NB4 (cell line): ENCODE measurements at regions not wholly inside any gene's neighbourhood (a gene's known extent, or its start where the extent isn't known, plus 50 kb on each side); places are given as distances from the start of the nearest gene placed in this dataset.

Source experiments
- DNase-seq: peaks from one replicate; pipeline ENCODE4 v3.0.0; 2010; ENCODE audit warnings: low read depth
- H3K4me3 ChIP-seq: one replicate; pipeline ENCODE4 v1.5.1; 2011; ENCODE audit warnings: mild to moderate bottlenecking, low read depth, low read length, moderate library complexity
- MYC ChIP-seq: IDR thresholded peaks from 2 replicates; pipeline ENCODE4 v1.6.1; 2011; ENCODE audit warnings: low read depth, low read length
- POLR2A ChIP-seq: IDR thresholded peaks from 2 replicates; pipeline ENCODE4 v1.6.1; 2011; ENCODE audit warnings: mild to moderate bottlenecking; ENCODE audit not compliant: insufficient read length; ENCODE audit errors: extremely low read depth
- TF ChIP-seq, protein P1 (sequence below): IDR thresholded peaks from 2 replicates; pipeline ENCODE4 v1.6.1; 2011; ENCODE audit warnings: low read depth, low read length
- TF ChIP-seq, protein P2 (sequence below): IDR thresholded peaks from one replicate; pipeline ENCODE4 v1.5.1; 2012; ENCODE audit warnings: low read depth, low read length

DNA sequence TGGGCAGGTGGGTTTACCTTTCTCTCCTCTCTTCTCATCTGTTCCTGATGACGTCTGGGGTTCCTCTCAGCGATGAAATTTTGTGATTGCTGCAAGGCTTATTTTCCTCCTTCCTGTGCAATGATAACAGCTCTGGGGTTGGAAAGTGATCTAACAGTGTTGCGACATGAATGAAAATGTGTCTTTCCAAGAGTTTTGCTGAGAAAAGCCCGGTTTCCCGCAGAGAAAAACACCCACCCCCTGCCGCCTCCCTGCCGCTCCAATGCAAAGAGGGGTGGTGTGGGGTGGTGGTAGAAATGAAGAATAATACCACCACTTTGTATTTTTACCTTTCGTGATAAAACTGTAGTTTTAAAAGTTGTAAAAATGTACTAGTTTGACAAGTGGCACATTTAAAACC, 232.0 kb downstream of the OLFM4 start:
- DNase-seq: no peak
- no peak overlapping the region for H3K4me3 ChIP-seq
- TF ChIP-seq, protein P1, sequence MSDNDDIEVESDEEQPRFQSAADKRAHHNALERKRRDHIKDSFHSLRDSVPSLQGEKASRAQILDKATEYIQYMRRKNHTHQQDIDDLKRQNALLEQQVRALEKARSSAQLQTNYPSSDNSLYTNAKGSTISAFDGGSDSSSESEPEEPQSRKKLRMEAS: no peak
- TF ChIP-seq POLR2A (no peak), MYC (no peak)
- TF ChIP-seq, protein P2, sequence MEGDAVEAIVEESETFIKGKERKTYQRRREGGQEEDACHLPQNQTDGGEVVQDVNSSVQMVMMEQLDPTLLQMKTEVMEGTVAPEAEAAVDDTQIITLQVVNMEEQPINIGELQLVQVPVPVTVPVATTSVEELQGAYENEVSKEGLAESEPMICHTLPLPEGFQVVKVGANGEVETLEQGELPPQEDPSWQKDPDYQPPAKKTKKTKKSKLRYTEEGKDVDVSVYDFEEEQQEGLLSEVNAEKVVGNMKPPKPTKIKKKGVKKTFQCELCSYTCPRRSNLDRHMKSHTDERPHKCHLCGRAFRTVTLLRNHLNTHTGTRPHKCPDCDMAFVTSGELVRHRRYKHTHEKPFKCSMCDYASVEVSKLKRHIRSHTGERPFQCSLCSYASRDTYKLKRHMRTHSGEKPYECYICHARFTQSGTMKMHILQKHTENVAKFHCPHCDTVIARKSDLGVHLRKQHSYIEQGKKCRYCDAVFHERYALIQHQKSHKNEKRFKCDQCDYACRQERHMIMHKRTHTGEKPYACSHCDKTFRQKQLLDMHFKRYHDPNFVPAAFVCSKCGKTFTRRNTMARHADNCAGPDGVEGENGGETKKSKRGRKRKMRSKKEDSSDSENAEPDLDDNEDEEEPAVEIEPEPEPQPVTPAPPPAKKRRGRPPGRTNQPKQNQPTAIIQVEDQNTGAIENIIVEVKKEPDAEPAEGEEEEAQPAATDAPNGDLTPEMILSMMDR: no peak

GRCh38 chr13:53264751-53265385, 236.3 kb downstream of the OLFM4 start:
- TF ChIP-seq, protein P1: no peak
- TF ChIP-seq POLR2A: no peak
- TF ChIP-seq, protein P2: no peak
- no peak for DNase-seq
- no peak overlapping the region for H3K4me3 ChIP-seq

DNA sequence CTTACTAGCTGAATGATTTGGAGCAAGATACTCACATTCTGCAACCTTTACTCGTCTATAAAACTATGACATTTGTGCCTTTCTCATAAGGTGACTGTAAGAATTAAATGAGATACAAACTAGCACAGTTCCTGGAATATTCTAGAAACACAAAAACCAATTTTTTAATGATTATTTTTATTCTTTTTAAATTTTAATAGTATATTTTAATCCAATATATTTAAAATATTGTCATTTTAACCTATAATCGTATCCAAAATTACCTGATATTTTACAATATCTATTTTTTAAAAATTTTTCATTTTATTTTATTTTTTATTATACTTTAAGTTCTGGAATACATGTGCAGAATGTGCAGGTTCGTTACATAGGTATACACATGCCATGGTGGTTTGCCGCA, 238.1 kb downstream of the OLFM4 start:
- no peak overlapping the region for H3K4me3 ChIP-seq
- DNase-seq: no peak
- TF ChIP-seq POLR2A (no peak), MYC (no peak)
- TF ChIP-seq, protein P2: no peak
- TF ChIP-seq, protein P1: no peak

- DNase-seq: no peak
- TF ChIP-seq, protein P1: no peak
- TF ChIP-seq MYC (no peak), POLR2A (no peak)
- TF ChIP-seq, protein P2: no peak
- H3K4me3 ChIP-seq: no peak overlapping the region
Observed at GRCh38 chr13:53269634-53270033, 241.0 kb downstream of the OLFM4 start.

DNA sequence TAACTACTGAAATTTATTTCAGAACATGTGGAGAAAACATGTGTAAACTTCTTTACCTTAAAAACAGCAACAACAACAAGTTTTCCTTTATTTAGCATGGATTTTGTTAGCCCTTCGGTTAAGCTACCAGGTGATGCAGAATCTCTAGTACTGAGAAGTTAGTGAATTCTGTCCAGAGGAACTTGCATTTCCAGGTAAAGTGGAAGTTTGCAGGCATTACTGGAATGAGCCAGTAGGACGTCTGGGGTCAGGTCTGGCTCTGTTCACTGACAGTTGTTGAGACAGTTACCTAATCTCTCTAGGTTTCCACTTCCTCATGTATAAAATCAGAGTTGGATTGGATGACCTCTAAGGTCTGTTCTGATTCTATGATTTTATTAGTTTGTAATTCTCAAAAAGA, 244.3 kb downstream of the OLFM4 start:
- H3K4me3 ChIP-seq: no peak overlapping the region
- DNase-seq: no peak
- TF ChIP-seq, protein P1: no peak
- TF ChIP-seq POLR2A: no peak
- TF ChIP-seq MYC: no peak
- TF ChIP-seq, protein P2: no peak

GRCh38 chr13:53276265-53276664, 247.7 kb downstream of the OLFM4 start:
- TF ChIP-seq MYC (no peak), POLR2A (no peak)
- TF ChIP-seq, protein P1: no peak
- TF ChIP-seq, protein P2: no peak
- no peak for DNase-seq
- no peak overlapping the region for H3K4me3 ChIP-seq
